ENCODE measurements at regions not wholly inside any gene's neighbourhood (a gene's known extent, or its start where the extent isn't known, plus 50 kb on each side); places are given as distances from the start of the nearest gene placed in this dataset.
"Not testable (repeated sequence)": the region's sequence is repeated elsewhere in the genome, so short reads cannot be mapped to it uniquely, and the experiment has no call there.

DNA sequence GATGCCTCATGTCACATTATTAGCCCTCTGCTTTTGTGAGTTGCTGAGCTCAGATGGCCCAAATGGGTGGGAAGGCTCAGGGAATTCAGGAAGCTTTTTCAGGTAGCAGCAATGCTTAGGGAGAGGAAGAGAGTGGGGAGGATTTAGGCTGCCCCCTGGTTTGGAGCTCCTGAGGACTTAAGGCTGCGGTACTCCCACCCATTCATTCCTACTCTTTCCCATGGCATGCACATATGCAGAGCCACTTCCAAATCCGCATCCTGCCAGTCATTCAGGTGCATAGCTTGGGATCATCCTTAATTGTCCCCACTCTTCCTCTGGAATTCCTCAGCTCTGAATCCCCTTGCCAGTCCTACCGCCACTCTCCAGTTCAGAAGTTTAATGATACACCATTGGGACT, 343.1 kb upstream of the FRG2C start:
- no peak for DNase-seq (ENCODE audit: low spot score)

DNA sequence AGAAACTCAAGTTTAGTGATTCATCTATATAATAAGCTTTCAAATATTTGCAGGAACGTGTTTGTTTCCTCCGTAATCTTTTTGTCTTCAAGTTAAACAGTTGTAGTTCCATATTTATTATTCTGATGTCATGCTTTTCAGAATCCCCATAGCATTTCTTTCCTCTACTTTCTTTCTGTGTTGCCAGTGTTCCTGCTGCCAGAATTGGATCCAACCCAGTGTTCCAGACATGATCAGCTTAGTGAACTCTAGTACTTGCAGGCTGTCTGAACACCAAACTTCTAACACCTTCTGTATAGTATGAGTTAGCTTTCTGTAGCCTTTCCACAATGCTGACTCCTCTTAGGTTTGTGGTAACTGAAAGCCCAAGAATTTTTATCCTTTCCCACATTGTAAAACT, 340.2 kb upstream of the FRG2C start:
- not testable (repeated sequence) for DNase-seq (ENCODE audit: low spot score)

DNA sequence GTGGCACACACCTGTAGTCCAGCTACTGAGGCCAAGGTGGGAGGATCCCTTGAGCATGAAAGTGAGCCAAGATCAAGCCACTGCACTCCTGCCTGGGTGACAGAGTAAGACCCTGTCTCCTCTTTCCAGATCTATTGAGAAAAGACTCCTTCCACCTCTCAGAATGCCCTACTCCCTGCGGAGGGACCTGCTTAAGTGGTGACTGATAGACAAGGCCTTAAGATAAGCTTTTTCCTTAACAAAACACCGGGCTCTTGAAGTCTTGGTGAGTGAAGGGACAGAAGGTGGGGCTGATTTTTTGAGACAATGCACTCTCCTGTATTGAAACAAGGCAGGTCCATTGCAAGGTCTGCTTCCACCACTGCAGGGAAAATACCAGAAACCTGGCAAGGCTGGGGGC, 338.4 kb upstream of the FRG2C start:
- no peak for DNase-seq (ENCODE audit: low spot score)

DNA sequence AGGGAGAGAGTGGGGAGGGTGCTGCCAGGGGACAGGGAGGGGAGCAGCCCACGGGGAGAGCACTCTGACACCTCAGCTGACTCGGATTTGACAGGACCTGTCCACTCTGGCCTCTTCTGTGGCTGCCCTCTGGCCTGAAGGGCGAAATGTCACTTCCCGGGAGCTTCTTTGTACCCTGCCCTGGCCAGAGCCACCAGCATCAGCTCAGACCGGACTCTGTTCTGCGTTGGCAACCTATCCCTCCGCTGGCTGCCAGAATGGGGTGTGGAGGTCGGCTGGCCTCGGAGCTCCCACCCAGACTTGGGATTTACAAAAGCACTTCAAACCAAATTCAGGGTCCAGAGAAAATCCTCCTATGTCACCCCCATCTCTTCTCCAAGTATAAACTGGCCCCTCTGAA, 336.7 kb upstream of the FRG2C start:
- DNase-seq (ENCODE audit: low spot score), result no peak

DNA sequence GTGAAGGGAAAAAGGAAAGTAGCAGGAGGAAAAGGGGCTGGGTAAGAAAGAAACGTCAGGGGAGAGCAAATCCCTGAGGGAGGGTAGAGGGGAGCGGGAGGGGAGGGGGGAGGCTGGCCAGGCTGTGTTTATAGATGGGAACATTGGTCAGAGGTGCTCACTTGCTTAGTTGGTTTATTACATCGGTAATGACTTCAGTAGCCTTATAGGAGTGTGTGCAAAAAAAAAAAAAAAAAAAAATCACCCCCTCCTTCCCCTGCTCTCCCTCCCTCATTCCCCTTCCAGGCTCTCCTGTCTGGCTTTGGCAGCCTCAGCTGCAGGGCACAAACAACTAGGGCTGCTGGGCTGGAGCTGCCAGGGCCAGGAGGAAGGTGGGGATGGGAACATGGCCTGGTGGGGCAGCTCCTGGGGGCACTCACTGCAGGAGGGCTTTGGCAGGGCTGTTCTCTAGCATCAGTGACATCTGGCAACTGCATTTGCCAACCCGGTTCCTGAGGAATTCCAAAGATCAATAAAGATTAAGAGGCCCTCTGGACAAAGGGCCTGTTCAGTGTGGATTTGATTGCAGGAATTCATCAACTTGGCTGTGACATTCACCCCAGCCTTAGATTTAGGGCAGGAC, 334.5 kb upstream of the FRG2C start:
- DNase-seq (ENCODE audit: low spot score), result no peak

DNA sequence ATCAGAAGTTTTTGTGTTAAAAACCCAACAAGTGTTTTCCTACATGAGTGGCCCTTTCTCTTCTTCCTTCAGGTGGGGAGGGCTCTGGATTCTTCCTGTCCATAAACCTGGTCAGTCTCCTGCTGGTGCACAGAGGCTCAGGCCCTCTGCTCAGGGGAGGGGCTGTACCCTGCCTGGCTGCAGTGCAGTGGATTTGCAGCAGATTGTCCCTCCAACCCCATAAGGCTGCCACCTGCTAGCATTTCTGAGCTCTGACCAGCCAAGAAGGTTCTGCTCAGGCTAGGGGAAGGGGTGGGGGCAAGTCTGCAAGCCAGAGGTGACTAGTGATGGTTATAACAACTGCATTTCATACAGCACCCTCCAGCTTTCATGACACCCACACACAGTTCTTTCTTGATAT, 333.7 kb upstream of the FRG2C start:
- not testable (repeated sequence) for DNase-seq (ENCODE audit: low spot score)

DNA sequence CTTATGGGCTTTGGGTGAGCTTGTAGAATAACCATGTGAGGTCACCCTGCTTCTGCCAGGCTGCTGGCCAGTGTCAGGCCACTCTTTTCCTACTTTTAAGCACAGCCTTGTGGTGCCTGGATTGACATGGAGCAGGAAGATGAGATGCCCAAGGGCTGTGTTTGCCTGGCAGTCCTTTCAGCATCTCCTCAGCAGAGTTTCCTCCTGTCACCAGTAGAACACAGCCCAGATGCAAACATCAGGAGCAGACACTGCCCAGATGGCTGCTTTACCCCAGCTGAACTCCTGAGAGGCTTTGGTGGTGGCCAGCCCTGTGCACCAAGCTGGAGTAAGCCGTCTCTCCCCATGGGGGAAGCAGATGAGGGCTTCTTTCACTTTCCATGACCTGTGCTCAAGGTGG, 332.0 kb upstream of the FRG2C start:
- not testable (repeated sequence) for DNase-seq (ENCODE audit: low spot score)

DNA sequence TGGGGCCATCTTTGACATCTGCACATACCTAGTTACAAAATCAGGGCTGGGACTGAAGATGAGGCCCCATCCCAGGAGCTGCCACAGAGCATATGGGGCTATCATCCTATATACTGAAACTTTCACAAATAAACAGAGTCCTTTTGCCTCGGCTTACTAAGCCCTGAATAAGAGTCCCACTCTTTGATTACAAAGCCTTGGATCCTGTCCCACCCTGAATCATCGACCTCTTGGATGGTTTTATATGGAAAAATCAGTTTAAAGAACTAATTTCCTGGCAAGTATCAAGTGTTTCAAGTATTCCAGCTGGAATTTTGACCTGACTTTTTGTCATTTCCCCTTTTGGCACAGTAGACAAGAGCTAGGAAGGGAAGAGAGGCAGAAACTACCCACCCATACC, 331.3 kb upstream of the FRG2C start:
- peak; percentile 43 for DNase-seq (ENCODE audit: low spot score)

DNA sequence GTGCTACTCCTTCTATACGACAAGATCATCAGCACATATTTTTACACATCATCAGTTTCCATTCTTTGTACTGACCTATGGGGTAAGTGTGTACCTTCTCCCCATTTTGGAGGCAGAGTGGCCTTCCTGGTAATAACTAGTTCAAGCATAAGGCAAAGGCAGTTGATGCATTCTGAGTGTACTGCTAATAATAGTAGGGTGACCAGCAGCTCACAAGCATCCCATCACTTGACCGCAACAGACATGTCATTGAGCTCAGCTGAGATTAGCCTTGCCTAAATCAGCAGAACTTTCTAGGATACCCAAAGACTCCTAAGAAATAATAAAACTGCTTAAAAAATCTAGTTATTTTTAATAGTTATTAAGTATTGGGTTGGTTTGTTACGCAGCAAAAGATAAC, 329.8 kb upstream of the FRG2C start:
- DNase-seq (ENCODE audit: low spot score), result no peak

DNA sequence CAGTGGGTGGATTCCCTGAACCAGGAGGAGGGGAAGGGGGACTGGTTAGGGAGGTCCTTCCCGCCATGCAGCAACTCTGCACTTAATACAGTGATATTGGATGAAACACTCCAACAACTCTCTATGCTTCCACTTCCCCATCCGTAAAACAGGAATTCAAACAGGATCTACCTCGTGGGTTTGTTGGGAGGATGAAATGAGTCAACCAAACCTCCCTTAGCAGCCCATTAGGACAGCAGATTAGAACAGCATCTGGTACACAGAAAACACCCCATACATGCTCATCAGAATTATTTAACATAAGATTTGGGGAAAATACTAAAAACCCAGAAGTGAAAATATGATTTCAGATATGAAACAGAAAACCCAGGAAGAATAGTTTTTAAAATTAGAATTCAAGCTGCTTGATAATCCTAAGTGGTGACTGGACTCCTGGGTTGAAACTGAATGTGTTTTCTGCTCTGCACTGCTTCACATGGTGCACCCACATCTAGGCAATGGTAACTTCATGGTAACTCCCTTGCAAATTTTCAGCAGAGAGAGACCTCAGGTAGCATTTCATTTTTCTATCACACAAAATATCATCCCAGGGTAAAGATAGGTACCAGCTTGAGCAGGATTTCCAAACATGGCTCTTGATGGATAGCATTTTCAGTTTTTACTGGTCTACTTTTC, 326.8 kb upstream of the FRG2C start:
- DNase-seq (ENCODE audit: low spot score), result no peak

DNA sequence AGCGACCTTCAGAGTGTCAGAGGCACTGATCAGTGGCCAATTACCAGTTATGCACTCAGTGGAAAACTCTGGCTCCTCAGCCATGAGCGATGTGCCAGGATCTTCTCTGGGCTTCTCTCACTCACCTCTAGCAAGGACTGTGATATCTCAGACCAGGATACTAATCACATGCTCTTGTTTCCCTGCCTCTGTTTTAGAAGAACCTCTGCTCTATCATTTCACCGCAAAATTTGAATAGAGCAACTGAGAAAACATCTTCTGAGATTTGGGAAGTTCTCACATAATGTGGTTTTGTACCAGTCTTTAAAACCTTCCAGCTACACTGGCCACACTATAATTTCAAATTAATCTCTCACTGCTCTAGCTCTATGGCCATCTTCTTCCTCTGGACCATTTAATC, 325.8 kb upstream of the FRG2C start:
- no peak for DNase-seq (ENCODE audit: low spot score)

DNA sequence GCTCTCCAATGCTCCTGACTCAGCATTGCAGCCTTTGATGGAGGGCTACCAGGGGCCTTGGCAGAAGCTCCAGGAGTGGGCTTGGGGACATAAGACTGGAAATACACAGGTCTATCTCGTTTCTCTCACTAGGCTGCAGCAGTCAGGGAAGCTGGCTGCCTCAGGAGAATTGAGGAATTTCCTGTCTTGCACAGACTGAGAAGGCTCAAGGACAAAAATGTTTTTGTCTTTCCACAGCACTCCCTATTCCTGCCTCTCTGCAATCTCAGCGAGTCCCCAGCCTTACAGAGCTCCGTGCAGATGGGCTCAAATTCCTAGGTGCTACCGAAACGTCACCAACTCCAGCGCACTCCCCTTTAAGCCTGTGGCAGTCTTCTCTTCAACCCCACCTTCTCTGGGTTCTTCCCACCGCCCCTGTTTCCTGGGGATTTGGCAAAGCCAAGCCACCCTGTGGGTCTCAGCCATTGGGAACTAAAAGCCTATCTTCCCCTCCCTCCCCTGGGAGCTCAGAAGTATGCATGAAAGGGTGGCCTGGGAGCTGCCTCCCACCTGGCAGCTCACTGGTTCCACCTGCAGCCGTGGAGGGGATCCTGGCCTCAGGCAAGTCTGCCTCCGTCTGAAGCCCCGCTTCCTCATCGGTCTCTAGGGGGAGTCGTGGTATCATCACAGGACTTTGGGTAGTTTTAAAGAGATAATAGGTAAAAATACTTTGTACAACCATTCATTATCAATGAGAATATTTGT, 322.6 kb upstream of the FRG2C start:
- no peak for DNase-seq (ENCODE audit: low spot score)

DNA sequence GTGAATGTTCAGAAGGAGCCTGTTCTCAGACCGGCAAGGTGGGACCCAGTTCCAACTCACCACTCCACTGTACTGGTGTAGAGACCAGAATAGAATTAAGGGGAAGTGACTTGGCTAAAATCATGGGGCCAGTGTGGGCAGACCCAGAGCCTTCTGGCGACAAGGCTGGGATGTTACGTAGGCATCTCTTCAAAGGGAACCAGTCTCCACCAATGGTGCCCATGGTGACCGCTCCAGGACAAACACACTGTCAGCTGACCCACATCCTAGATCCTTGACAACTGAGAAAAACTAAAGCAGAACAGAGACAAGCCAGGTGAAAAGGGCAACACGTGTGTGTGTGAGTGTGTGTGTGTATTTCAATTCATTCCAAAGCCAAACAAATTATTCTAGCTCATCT, 321.7 kb upstream of the FRG2C start:
- no peak for DNase-seq (ENCODE audit: low spot score)

DNA sequence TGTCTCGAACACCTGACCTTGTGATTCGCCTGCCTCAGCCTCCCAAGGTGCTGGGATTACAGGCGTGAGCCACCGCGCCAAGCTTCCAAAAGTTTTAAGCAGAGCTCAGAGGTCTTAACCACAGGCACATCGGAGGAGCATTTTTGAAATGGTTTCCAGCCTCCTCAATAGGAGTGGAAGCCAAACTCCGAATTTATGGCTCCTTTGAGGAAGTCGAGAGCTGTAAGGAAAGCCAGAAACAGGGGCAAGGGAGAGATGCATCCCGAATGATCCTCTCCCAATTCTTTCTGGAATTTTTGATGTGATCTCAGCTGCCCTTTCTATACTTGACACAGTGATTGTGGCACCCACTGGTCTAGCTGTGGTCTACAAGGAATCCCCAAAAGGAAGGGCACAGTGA, 313.6 kb upstream of the FRG2C start:
- DNase-seq (ENCODE audit: low spot score), result not testable (repeated sequence)

DNA sequence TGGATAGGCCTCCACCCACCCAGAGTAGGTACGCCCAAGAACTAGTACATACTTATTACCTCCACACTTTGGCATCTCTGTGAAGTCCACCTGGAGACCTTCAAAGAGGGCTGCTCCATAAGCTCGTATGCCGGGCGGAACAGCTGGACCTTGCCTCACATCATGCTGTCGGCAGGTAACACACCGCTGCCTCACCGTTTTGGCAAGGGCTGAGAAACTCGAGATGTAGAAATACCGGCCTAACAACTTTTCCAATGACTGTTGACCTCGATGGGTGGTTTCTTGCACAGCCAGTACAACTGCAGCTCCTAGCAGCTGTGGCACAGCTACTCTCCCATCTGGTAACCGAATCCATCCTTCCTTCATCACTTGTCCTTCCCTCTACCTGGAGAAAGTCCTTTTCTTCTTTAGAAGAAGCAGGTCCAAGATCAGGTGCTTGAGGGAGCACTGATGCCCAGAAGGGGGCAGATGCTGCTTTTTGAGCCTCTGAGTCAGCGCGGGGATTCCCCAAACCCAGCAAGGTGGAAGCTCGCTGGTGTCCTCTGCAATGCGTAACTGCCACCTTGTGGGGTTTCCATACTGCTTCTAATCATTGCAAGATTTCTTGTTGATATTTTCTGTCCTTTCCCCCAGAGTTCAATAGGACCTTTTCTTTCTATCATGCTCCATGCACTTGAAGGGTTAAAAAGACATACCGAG, 301.9 kb upstream of the FRG2C start:
- DNase-seq (ENCODE audit: low spot score), result not testable (repeated sequence)

DNA sequence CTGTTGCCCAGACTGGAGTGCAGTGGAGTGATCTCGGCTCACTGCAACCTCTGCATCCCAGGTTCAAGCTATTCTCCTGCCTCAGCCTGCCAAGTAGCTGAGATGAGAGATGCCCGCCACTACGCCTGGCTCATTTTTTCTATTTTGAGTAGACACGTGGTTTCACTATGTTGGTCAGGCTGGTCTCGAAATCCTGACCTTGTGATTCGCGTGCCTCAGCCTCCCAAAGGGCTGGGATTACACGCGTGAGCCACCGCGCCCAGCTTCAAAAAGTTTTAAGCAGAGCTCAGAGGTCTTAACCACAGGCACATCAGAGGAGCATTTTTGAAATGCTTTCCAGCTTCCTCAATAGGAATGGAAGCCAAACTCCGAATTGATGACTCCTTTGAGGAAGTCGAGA, 291.2 kb upstream of the FRG2C start:
- not testable (repeated sequence) for DNase-seq (ENCODE audit: low spot score)

DNA sequence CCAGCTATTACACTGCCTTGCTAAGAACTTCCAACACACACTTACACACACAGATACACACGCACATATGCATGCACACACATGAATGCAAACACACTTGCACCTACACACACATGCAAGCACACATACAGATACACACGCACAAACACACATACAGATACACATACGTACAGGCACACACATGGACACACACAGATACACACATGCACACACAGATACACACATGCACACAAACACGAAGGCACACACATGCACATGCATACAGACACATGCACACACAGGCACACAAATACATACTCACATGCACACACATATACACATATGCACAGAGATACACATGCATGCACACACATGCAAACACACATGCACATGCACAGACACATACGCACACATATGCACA, 284.3 kb upstream of the FRG2C start:
- not testable (repeated sequence) for DNase-seq (ENCODE audit: low spot score)

DNA sequence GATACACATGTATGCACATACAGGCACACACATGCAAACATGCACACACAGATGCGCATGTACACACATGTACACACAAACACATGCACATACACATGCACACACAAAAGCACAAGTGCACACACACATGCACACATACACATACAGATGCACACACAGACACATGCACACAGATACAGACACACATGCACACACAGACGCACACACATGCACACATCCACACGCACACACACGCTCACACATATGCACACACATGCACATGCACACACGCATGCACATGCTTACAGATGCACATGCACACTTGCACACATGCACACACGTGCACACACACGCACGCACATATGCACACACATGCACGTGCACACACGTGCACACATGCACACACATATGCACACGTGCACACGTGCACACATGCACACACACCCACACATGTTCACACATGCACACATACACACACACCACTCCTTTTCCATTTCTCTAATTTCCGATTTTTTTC, 283.8 kb upstream of the FRG2C start:
- DNase-seq (ENCODE audit: low spot score), result no peak

DNA sequence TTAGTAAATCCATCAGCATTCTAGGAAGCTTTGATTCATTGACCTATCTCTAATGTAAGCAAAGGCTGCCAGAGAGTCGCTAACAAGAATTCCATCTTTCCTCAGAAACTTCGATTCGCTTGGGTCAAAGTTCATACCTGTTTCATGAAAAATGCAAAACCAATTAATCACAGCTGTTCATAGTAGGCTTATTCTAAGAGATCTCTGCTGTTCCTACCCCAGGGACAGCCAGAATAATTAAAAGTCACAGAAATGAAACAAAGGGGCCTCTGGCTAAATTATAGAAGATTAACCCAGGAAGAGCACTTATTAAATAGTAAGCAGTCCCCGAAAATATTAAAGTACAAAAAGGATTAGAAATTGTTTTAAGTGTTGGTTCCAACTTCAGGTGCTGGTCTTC, 280.1 kb upstream of the FRG2C start:
- DNase-seq (ENCODE audit: low spot score), result not testable (repeated sequence)

DNA sequence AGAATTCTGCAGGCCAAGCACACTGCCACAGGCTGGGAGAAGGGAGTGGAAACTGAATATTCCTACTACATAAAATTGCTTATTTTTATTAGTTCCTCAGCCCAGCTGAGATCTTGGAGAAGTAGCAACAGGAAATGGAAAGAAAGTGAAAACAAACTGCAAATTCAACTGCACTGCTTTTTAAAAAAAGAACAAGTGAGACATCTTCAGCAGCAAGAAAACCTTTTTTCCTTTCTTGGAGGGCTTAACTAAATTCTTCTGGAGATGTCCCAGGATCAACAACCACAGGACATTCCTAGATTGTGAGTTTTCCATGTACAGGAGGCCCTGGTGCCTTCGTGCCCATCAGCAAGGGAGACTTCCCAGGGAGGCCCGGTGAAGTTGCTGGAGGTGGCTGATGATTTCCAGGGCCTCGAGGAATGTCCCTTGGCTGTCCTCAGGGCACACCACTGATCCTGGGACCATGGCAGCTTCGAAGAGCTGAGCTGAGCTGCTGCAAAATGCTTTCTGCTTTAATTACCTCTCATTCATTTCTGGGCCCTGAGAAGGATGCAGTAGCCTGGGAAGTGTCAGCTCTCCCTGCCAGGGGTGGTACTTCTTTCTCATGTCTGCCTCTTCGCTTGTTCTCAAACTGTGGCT, 275.5 kb upstream of the FRG2C start:
- peak; percentile 17 for DNase-seq (ENCODE audit: low spot score)

DNA sequence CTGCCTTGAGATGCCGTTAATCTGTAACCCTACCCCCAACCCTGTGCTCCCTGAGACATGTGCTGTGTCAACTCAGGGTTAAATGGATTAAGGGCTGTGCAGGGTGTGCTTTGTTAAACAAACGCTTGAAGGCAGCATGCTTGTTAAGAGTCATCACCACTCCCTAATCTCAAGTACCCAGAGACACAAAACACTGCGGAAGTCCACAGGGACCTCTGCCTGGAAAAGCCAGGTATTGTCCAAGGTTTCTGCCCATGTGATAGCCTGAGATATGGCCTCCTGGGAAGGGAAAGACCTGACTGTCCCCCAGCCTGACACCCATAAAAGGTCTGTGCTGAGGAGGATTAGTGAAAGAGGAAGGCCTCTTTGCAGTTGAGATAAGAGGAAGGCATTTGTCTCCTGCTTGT, 270.8 kb upstream of the FRG2C start:
- not testable (repeated sequence) for DNase-seq (ENCODE audit: low spot score)

DNA sequence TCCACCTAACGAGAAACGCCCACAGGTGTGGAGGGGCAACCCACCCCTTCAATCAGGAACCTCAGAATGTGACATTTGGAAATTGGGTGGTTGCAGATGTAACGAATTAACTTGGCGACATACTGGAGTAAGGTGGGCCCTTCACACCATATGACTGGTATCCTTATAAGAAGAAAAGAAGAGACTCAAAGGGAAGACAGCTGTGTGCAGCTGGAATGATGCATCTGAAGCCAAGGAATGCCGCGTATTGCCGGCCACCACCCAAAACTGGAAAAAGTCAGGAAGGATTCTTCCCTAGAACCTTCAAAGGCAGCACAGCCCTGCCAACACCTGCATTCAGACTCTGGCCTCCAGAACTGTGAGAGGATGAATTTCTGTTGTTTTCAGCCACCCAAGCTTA, 270.0 kb upstream of the FRG2C start:
- not testable (repeated sequence) for DNase-seq (ENCODE audit: low spot score)
